H9 (cell line): ENCODE measurements at regions not wholly inside any gene's neighbourhood (a gene's known extent, or its start where the extent isn't known, plus 50 kb on each side); places are given as distances from the start of the nearest gene placed in this dataset.

Experiments
- DNase-seq: peaks from one replicate; pipeline ENCODE4 v3.0.0-alpha.2; 2017
- H2AFZ ChIP-seq: one replicate; pipeline ENCODE4 v1.6.1; 2013; ENCODE audit warnings: mild to moderate bottlenecking, low read length, control low read depth, moderate library complexity
- H2AK5ac ChIP-seq: 2 replicates; pipeline ENCODE4 v1.6.1; 2013; ENCODE audit warnings: low read length, control low read depth, mixed read lengths; ENCODE audit not compliant: insufficient read length
- H2BK120ac ChIP-seq: one replicate; pipeline ENCODE4 v1.6.1; 2013; ENCODE audit warnings: low read depth, mild to moderate bottlenecking, low read length, control low read depth, inconsistent platforms; ENCODE audit not compliant: poor library complexity, severe bottlenecking
- H2BK12ac ChIP-seq: 2 replicates; pipeline ENCODE4 v1.6.1; 2013; ENCODE audit warnings: low read length, control low read depth, mixed read lengths, low read depth; ENCODE audit not compliant: insufficient read length
- H2BK15ac ChIP-seq: 2 replicates; pipeline ENCODE4 v1.6.1; 2013; ENCODE audit warnings: low read depth, low read length, control low read depth
- H2BK20ac ChIP-seq: one replicate; pipeline ENCODE4 v1.6.1; 2013; ENCODE audit warnings: low read depth, mild to moderate bottlenecking, low read length, control low read depth, inconsistent platforms; ENCODE audit not compliant: poor library complexity, severe bottlenecking
- H2BK5ac ChIP-seq: 2 replicates; pipeline ENCODE4 v1.6.1; 2013; ENCODE audit warnings: low read length, control low read depth, mixed read lengths; ENCODE audit not compliant: insufficient read length
- H3K14ac ChIP-seq: 2 replicates; pipeline ENCODE4 v1.6.1; 2013; ENCODE audit warnings: low read length, control low read depth; ENCODE audit not compliant: insufficient read depth
- H3K18ac ChIP-seq: 2 replicates; pipeline ENCODE4 v1.6.1; 2013; ENCODE audit warnings: low read depth, mild to moderate bottlenecking, mixed read lengths, low read length, control low read depth; ENCODE audit not compliant: insufficient read length
- H3K23ac ChIP-seq: 2 replicates; pipeline ENCODE4 v1.6.1; 2013; ENCODE audit warnings: low read length, control low read depth, mixed read lengths, low read depth; ENCODE audit not compliant: insufficient read length
- H3K23me2 ChIP-seq: 2 replicates; pipeline ENCODE4 v1.6.1; 2013; ENCODE audit warnings: low read depth, mild to moderate bottlenecking, mixed read lengths, low read length, control low read depth; ENCODE audit not compliant: insufficient read length, poor library complexity, severe bottlenecking
- H3K27ac ChIP-seq: 2 replicates; pipeline ENCODE4 v1.5.1; 2013; ENCODE audit warnings: low read length, control low read depth, mixed read lengths, low read depth; ENCODE audit not compliant: insufficient read length
- H3K27me3 ChIP-seq: 2 replicates; pipeline ENCODE4 v1.6.1; 2013; ENCODE audit warnings: low read length, control low read depth, inconsistent platforms; ENCODE audit not compliant: insufficient read depth
- H3K4ac ChIP-seq: 2 replicates; pipeline ENCODE4 v1.6.1; 2013; ENCODE audit warnings: low read depth, mild to moderate bottlenecking, control low read depth, inconsistent platforms, low read length, moderate library complexity
- H3K4me1 ChIP-seq: 2 replicates; pipeline ENCODE4 v1.6.1; 2013; ENCODE audit warnings: low read length, control low read depth, inconsistent platforms; ENCODE audit not compliant: insufficient read depth
- H3K4me2 ChIP-seq: 2 replicates; pipeline ENCODE4 v1.6.1; 2013; ENCODE audit warnings: low read length, control low read depth, mixed read lengths; ENCODE audit not compliant: insufficient read length, insufficient read depth
- H3K56ac ChIP-seq: 2 replicates; pipeline ENCODE4 v1.6.1; 2013; ENCODE audit warnings: low read depth, mild to moderate bottlenecking, mixed read lengths, low read length, control low read depth; ENCODE audit not compliant: insufficient read length
- H3K79me1 ChIP-seq: 2 replicates; pipeline ENCODE4 v1.6.1; 2013; ENCODE audit warnings: low read depth, mild to moderate bottlenecking, moderate library complexity, low read length, control low read depth, inconsistent platforms; ENCODE audit not compliant: insufficient read depth, poor library complexity, severe bottlenecking
- H3K79me2 ChIP-seq: 2 replicates; pipeline ENCODE4 v1.6.1; 2013; ENCODE audit warnings: low read length, control low read depth, inconsistent platforms; ENCODE audit not compliant: insufficient read depth
- H3K9ac ChIP-seq: 2 replicates; pipeline ENCODE4 v1.6.1; 2013; ENCODE audit warnings: low read length, control low read depth, mixed read lengths; ENCODE audit not compliant: insufficient read length; ENCODE audit errors: extremely low read depth
- H3K9me3 ChIP-seq: one replicate; pipeline ENCODE4 v1.6.1; 2013; ENCODE audit warnings: low read depth, low read length, inconsistent platforms; ENCODE audit not compliant: control insufficient read depth
- H3T11ph ChIP-seq: one replicate; pipeline ENCODE4 v1.6.1; 2013; ENCODE audit warnings: mild to moderate bottlenecking, low read length, control low read depth, inconsistent platforms
- H4K20me1 ChIP-seq: one replicate; pipeline ENCODE4 v1.6.1; 2013; ENCODE audit not compliant: control insufficient read depth, insufficient read length, insufficient read depth
- H4K5ac ChIP-seq: 2 replicates; pipeline ENCODE4 v1.6.1; 2013; ENCODE audit warnings: low read depth, mild to moderate bottlenecking, mixed read lengths, low read length, control low read depth; ENCODE audit not compliant: insufficient read length
- H4K8ac ChIP-seq: replicated peaks from 2 replicates; pipeline ENCODE4 v1.6.1; 2013; ENCODE audit warnings: low read length, control low read depth, mixed read lengths, low read depth; ENCODE audit not compliant: insufficient read length
- H4K91ac ChIP-seq: 2 replicates; pipeline ENCODE4 v1.6.1; 2013; ENCODE audit warnings: low read depth, mild to moderate bottlenecking, moderate library complexity, mixed read lengths, low read length, control low read depth; ENCODE audit not compliant: insufficient read length
- H3K27ac Mint-ChIP-seq, 3 experiments: 2 replicates in 2 of 3; 3 replicates in 1 of 3; pipeline ENCODE4 v1.8.0; 2020 to 2021; ENCODE audit warnings: mixed read lengths in 3 of 3, mild to moderate bottlenecking in 1 of 3, moderate library complexity in 1 of 3
- H3K27me3 Mint-ChIP-seq: 2 replicates; pipeline ENCODE4 v1.8.0; 2021; ENCODE audit warnings: low read depth, mild to moderate bottlenecking, moderate library complexity, mixed read lengths
- H3K36me3 Mint-ChIP-seq, 3 experiments: 2 replicates in 2 of 3; 3 replicates in 1 of 3; pipeline ENCODE4 v1.8.0; 2020 to 2021; ENCODE audit warnings: low read depth in 3 of 3, mixed read lengths in 3 of 3; ENCODE audit not compliant: insufficient read depth in 1 of 3
- H3K4me1 Mint-ChIP-seq, 2 experiments: 2 replicates each; pipeline ENCODE4 v1.8.0; 2020; ENCODE audit warnings: mixed read lengths in 2 of 2
- H3K4me3 Mint-ChIP-seq, 2 experiments: 2 replicates in 1 of 2; 3 replicates in 1 of 2; pipeline ENCODE4 v1.8.0; 2020 to 2021; ENCODE audit warnings: mild to moderate bottlenecking in 2 of 2, mixed read lengths in 2 of 2, moderate library complexity in 1 of 2
- H3K9me3 Mint-ChIP-seq, 2 experiments: 2 replicates in 1 of 2; 3 replicates in 1 of 2; pipeline ENCODE4 v1.8.0; 2020; ENCODE audit warnings: mild to moderate bottlenecking in 2 of 2, mixed read lengths in 2 of 2, moderate library complexity in 1 of 2
- WGBS: extraction: QIAGEN DNeasy Blood & Tissue Kit; methylation state at CpG from one replicate; pipeline ENCODE4 v1.1.7; 2013; ENCODE audit warnings: missing lambda C conversion rate, low lambda C conversion rate, mixed read lengths; ENCODE audit not compliant: insufficient read length; ENCODE audit errors: extremely low coverage; 5-methylcytosine and 5-hydroxymethylcytosine counted together
- TF ChIP-seq, protein P1 (sequence below): fragments of 200-600 bp; sonication (generic); conservative IDR thresholded peaks from 3 replicates; pipeline ENCODE4 v1.8.0; 2021; ENCODE audit warnings: antibody characterized with exemption, mild to moderate bottlenecking

DNA sequence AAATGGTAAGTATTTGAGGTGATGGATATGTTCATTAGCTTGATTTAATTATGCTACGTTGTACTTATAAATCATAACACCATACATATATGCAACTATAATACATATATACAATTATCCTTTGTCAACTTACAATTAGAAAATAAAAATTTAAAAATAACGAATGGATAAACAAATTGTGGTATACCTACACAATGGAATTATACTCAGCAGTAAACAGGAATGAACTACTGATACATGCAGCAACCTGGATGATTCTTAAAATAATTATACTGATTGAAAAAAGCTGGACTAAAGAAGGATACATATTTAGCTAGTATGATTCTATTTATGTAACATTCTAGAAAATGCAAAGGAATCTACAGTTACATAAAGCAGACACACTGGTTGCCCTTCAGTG is 425.7 kb downstream of the DYNC2H1 start:
- no peak for DNase-seq

More for the DNA sequence above, 425.7 kb downstream of the DYNC2H1 start:
- no peak overlapping the region for H3K9ac ChIP-seq
- H2BK120ac ChIP-seq, result no peak overlapping the region
- TF ChIP-seq, protein P1, sequence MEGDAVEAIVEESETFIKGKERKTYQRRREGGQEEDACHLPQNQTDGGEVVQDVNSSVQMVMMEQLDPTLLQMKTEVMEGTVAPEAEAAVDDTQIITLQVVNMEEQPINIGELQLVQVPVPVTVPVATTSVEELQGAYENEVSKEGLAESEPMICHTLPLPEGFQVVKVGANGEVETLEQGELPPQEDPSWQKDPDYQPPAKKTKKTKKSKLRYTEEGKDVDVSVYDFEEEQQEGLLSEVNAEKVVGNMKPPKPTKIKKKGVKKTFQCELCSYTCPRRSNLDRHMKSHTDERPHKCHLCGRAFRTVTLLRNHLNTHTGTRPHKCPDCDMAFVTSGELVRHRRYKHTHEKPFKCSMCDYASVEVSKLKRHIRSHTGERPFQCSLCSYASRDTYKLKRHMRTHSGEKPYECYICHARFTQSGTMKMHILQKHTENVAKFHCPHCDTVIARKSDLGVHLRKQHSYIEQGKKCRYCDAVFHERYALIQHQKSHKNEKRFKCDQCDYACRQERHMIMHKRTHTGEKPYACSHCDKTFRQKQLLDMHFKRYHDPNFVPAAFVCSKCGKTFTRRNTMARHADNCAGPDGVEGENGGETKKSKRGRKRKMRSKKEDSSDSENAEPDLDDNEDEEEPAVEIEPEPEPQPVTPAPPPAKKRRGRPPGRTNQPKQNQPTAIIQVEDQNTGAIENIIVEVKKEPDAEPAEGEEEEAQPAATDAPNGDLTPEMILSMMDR, result no peak
- H4K91ac ChIP-seq, result no peak overlapping the region
- H3K56ac ChIP-seq, result no peak overlapping the region
- Mint-ChIP-seq H3K27me3 (no peaks in the 10 kb centered on the region), H3K9me3 (no peaks in the 10 kb centered on the region), H3K27ac (no peak overlapping the region), H3K4me3 (no peak overlapping the region), H3K4me1 (peaks cover 14% of the 10 kb centered on the region in 2 experiments), H3K36me3 (no peaks in the 10 kb centered on the region)
- H2AK5ac ChIP-seq, result no peak overlapping the region
- no peaks in the 10 kb centered on the region for H4K20me1 ChIP-seq
- H4K5ac ChIP-seq, result no peak overlapping the region
- no peaks in the 10 kb centered on the region for H3K79me2 ChIP-seq
- H3K14ac ChIP-seq, result no peak overlapping the region
- H3K27me3 ChIP-seq, result no peaks in the 10 kb centered on the region
- H3K4me1 ChIP-seq, result no peaks in the 10 kb centered on the region; the same call in 1 of the 2 replicates
- no peaks in the 10 kb centered on the region for H3K79me1 ChIP-seq
- H2BK12ac ChIP-seq, result no peak overlapping the region
- H3K23ac ChIP-seq, result no peak overlapping the region
- no peak overlapping the region for H4K8ac ChIP-seq
- H2BK5ac ChIP-seq, result no peak overlapping the region
- no peak overlapping the region for H2BK20ac ChIP-seq
- no peaks in the 10 kb centered on the region for H3K9me3 ChIP-seq
- WGBS, result no CpG with 5 or more reads among the region's 2 CpGs
- no peak overlapping the region for H2BK15ac ChIP-seq
- no peak overlapping the region for H2AFZ ChIP-seq
- no peaks in the 10 kb centered on the region for H3K23me2 ChIP-seq
- H3K4ac ChIP-seq, result no peak overlapping the region
- H3K18ac ChIP-seq, result no peak overlapping the region
- H3T11ph ChIP-seq, result no peak overlapping the region
- H3K27ac ChIP-seq, result no peak overlapping the region
- H3K4me2 ChIP-seq, result no peak overlapping the region
